Tibial nerve (tissue), 4 donors: ENCODE measurements at regions not wholly inside any gene's neighbourhood (a gene's known extent, or its start where the extent isn't known, plus 50 kb on each side); places are given as distances from the start of the nearest gene placed in this dataset.

Experiments used
- DNase-seq, 2 donors: peaks; one replicate each; pipeline ENCODE4 v3.0.0-alpha.2; 2019; ENCODE audit warnings: low spot score in 2 of 2
- H3K27ac ChIP-seq, 4 donors: fragments of 200-600 bp; sonication (generic) in 3 of 4; one replicate each; pipeline ENCODE4 v1.5.1; 2017 to 2019; ENCODE audit warnings: mild to moderate bottlenecking in 1 of 4
- H3K27me3 ChIP-seq, 2 donors: fragments of 200-600 bp; sonication (generic) in 1 of 2; one replicate each; pipeline versions ENCODE4 v1.5.1 to v1.6.0; 2017 to 2019
- H3K36me3 ChIP-seq, 3 donors: fragments of 200-600 bp; sonication (generic); one replicate each; pipeline ENCODE4 v1.5.1; 2018 to 2019
- H3K4me1 ChIP-seq, 4 donors: fragments of 200-600 bp; sonication (generic) in 3 of 4; one replicate each; pipeline ENCODE4 v1.5.1; 2017 to 2019
- H3K4me3 ChIP-seq, 4 donors: fragments of 200-600 bp; sonication (generic) in 3 of 4; one replicate each; pipeline ENCODE4 v1.5.1; 2017 to 2019; ENCODE audit warnings: mild to moderate bottlenecking in 1 of 4, moderate library complexity in 1 of 4
- H3K9me3 ChIP-seq, 4 donors: fragments of 200-600 bp; sonication (generic) in 3 of 4; one replicate each; pipeline ENCODE4 v1.5.1; 2017 to 2019
- EP300 ChIP-seq, 2 donors: sonication (generic); formaldehyde crosslinking; IDR thresholded peaks; one replicate each; pipeline ENCODE4 v1.6.1; 2017; ENCODE audit warnings: antibody characterized with exemption in 2 of 2, mild to moderate bottlenecking in 1 of 2
- POLR2A ChIP-seq, 2 donors: fragments of 450-650 bp; IDR thresholded peaks; one replicate each; pipeline ENCODE4 v1.6.1; 2017; ENCODE audit warnings: antibody characterized with exemption in 2 of 2, mild to moderate bottlenecking in 2 of 2, moderate library complexity in 2 of 2
- WGBS, 2 donors: methylation state at CpG; one replicate each; pipeline ENCODE4 v1.1.5; 2018; 5-methylcytosine and 5-hydroxymethylcytosine counted together
- TF ChIP-seq, protein P1 (sequence below), 5 experiments: fragments of 200-600 bp in 3 of 5; fragments of 450-650 bp in 2 of 5; sonication (generic) in 3 of 5; IDR thresholded peaks; one replicate each; pipeline ENCODE4 v1.5.1; 2016 to 2019; ENCODE audit warnings: antibody characterized with exemption in 5 of 5, mild to moderate bottlenecking in 3 of 5, moderate library complexity in 2 of 5

DNA sequence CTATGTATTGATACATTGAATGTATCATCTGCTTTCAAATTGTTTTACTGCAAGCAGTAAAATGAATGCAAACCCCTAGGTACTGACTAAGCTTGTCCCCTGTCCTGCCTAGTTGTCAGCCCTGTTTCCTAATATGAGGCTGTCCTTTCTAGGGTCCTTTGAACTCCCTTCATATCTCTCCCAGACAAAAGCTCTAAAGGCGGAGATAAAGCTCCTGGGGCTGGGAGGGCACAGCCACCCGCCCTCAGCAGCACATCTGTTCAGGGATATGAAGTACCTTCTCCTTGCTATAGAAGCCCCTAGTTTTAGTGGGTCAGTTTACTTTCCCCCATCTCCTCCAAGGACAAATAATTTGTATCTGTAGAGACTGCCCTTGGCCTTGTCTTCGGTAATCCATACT, 93.1 kb upstream of the ETS2 start:
- Histone ChIP-seq H3K27me3 (no peaks in the 10 kb centered on the region), H3K4me1 (no peaks in the 10 kb centered on the region), H3K4me3 (no peak overlapping the region), H3K36me3 (no peaks in the 10 kb centered on the region), H3K27ac (no peak overlapping the region), H3K9me3 (no peaks in the 10 kb centered on the region)
- TF ChIP-seq EP300 (IDR thresholded peaks at IDR 0.05) (no peak), POLR2A (IDR thresholded peaks at IDR 0.05) (no peak)
- TF ChIP-seq, protein P1, sequence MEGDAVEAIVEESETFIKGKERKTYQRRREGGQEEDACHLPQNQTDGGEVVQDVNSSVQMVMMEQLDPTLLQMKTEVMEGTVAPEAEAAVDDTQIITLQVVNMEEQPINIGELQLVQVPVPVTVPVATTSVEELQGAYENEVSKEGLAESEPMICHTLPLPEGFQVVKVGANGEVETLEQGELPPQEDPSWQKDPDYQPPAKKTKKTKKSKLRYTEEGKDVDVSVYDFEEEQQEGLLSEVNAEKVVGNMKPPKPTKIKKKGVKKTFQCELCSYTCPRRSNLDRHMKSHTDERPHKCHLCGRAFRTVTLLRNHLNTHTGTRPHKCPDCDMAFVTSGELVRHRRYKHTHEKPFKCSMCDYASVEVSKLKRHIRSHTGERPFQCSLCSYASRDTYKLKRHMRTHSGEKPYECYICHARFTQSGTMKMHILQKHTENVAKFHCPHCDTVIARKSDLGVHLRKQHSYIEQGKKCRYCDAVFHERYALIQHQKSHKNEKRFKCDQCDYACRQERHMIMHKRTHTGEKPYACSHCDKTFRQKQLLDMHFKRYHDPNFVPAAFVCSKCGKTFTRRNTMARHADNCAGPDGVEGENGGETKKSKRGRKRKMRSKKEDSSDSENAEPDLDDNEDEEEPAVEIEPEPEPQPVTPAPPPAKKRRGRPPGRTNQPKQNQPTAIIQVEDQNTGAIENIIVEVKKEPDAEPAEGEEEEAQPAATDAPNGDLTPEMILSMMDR (IDR thresholded peaks at IDR 0.05), result no peak
- DNase-seq, result no peak
- WGBS, 2 donors, result 93% methylated on average over 3 of the region's 3 CpGs

DNA sequence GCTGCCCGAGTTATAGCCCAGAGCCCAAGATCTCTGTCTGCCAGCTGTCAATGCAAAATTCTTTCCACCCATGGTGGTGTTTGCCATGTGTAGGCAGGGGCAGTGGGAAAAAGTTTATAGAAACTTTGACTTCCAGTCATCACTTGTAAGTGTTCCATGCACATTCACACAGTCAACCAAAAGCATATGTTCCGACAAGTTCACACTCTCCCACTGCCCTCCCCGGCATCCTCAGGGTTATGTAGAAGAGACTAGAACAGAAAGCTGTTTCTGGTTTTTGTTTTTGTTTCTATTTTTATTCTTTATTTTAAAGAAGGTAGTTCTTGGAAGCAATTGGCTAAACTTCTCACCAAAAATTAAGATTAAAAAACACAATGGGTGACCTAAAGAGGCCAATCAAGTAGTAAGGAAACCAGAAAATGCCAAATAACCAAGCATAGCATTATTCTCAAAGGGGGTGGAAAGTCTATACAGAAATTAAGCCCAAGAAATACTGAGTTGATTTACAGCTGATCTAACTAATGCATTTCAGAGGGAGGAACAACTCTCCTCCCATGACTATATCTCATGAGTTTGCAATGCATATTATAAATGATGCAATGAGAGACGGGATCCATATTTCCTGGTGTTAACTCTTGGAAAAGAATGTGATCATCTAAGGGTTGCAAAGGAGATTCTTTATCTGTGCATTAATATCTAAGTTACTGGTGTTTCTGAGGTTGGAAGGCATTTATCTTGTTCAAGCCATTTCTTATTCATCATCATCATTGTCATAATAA, 91.5 kb upstream of the ETS2 start:
- DNase-seq, result no peak
- no peaks in the 10 kb centered on the region for H3K9me3 ChIP-seq
- TF ChIP-seq POLR2A (IDR thresholded peaks at IDR 0.05) (no peak), EP300 (IDR thresholded peaks at IDR 0.05) (no peak)
- TF ChIP-seq, protein P1 (IDR thresholded peaks at IDR 0.05), result no peak
- WGBS, 2 donors, result 59 to 67% methylated on average over 4 of the region's 4 CpGs
- no peak overlapping the region for H3K27ac ChIP-seq
- H3K27me3 ChIP-seq, result no peaks in the 10 kb centered on the region
- H3K4me1 ChIP-seq, result no peaks in the 10 kb centered on the region
- H3K36me3 ChIP-seq, result no peaks in the 10 kb centered on the region
- H3K4me3 ChIP-seq, result no peak overlapping the region

DNA sequence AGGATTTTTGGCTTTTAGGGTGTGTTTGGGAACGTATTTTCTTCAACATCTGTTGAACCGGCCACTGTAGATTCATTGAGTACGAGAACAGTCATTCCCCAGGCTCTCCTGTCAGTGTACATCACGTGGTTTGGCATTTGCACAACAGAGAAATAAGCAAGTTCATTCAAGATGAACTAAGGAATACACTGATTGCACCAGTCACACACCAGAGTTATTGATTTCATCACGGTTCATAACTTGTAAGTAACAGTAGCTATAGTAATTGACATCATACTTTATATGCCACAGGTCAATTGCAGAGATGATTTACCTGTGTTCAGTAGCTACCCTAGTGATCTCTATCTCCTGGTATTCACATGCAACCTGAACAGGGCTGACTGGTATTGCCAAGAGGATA, 90.7 kb upstream of the ETS2 start:
- no peaks in the 10 kb centered on the region for H3K27me3 ChIP-seq
- H3K4me1 ChIP-seq, result no peaks in the 10 kb centered on the region
- DNase-seq, result no peak
- H3K9me3 ChIP-seq, result no peaks in the 10 kb centered on the region
- TF ChIP-seq, protein P1 (IDR thresholded peaks at IDR 0.05), result no peak
- TF ChIP-seq POLR2A (IDR thresholded peaks at IDR 0.05), result no peak
- TF ChIP-seq EP300 (IDR thresholded peaks at IDR 0.05), result no peak
- no peak overlapping the region for H3K4me3 ChIP-seq
- no peak overlapping the region for H3K27ac ChIP-seq
- WGBS, 2 donors, result 63 to 67% methylated on average over 5 of the region's 5 CpGs
- no peaks in the 10 kb centered on the region for H3K36me3 ChIP-seq

GRCh38 chr21:38716088-38716487, 89.6 kb upstream of the ETS2 start:
- no peak overlapping the region for H3K4me3 ChIP-seq
- DNase-seq, result no peak
- H3K27ac ChIP-seq, result no peak overlapping the region
- H3K9me3 ChIP-seq, result no peaks in the 10 kb centered on the region
- 50 to 51% methylated on average over 2 of the region's 2 CpGs for WGBS, 2 donors
- H3K36me3 ChIP-seq, result no peaks in the 10 kb centered on the region
- H3K27me3 ChIP-seq, result no peaks in the 10 kb centered on the region
- no peaks in the 10 kb centered on the region for H3K4me1 ChIP-seq
- TF ChIP-seq POLR2A (IDR thresholded peaks at IDR 0.05) (no peak), EP300 (IDR thresholded peaks at IDR 0.05) (no peak)
- TF ChIP-seq, protein P1 (IDR thresholded peaks at IDR 0.05), result no peak

DNA sequence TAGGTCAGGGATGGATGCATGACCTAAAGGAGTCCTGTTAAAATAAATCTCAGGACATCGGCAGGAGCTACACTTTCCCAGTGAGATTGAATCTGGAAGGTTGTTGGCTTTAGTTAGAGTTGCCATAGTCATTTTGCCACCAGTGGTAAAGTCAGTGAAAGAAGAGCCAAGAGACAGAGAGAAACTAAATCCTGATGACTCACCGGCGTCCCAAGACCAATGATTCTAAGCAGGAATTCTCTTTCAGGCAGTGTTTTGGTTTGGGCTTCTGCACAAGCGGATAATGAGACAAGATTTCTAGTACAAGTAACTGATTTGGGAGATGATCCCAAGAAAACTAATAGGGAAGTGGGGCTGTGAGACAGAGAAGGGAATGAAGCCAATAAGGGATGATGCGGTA, 88.8 kb upstream of the ETS2 start:
- WGBS, 2 donors, result 86 to 93% methylated on average over 5 of the region's 5 CpGs
- DNase-seq, result no peak

More for the DNA sequence above, 88.8 kb upstream of the ETS2 start:
- H3K36me3 ChIP-seq, result no peaks in the 10 kb centered on the region
- no peaks in the 10 kb centered on the region for H3K4me1 ChIP-seq
- no peak overlapping the region for H3K27ac ChIP-seq
- no peak overlapping the region for H3K4me3 ChIP-seq
- TF ChIP-seq EP300 (IDR thresholded peaks at IDR 0.05), result no peak
- TF ChIP-seq POLR2A (IDR thresholded peaks at IDR 0.05), result no peak
- TF ChIP-seq, protein P1 (IDR thresholded peaks at IDR 0.05), result no peak
- no peaks in the 10 kb centered on the region for H3K27me3 ChIP-seq
- no peaks in the 10 kb centered on the region for H3K9me3 ChIP-seq
